ENCODE measurements at regions not wholly inside any gene's neighbourhood (a gene's known extent, or its start where the extent isn't known, plus 50 kb on each side); places are given as distances from the start of the nearest gene placed in this dataset.

DNA sequence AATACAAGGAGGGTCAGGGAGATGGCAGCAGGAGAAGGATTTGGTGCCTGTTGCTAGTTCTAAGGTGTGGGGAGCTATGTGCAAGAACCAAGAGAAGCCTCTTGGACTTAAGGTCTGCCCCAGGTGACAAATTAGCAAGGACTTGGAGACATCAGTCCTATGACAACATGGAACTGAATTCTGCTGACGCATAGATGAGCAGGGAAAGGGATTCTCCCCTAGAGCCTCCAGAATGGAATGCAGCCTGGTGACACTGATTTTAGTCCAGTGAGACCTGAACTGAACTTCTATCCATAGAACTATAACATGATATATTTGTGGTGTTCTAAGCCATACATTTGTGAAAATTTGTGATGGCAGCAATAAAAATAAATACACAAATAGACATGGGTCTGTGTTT is 215.6 kb downstream of the ESM1 start:
- no peak for DNase-seq

DNA sequence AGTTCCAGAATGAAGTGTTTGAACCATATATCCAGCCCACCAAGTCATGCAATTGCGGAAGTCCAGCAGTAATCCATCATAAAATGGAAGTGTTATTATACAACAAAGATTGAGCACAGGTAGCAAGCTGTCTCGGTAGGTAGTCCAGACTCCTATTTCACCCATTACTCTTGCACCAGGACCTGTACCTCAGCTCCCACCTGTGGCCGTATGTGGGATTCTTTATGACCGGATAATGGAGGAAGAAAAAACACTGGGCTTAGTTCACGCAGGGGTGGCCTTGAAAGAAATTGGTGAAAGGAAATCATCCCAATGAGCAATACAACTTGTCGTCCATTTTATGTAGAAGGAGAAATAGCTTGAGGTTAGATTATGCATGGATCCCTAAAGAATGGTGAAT is 216.3 kb downstream of the ESM1 start:
- DNase-seq: no peak

DNA sequence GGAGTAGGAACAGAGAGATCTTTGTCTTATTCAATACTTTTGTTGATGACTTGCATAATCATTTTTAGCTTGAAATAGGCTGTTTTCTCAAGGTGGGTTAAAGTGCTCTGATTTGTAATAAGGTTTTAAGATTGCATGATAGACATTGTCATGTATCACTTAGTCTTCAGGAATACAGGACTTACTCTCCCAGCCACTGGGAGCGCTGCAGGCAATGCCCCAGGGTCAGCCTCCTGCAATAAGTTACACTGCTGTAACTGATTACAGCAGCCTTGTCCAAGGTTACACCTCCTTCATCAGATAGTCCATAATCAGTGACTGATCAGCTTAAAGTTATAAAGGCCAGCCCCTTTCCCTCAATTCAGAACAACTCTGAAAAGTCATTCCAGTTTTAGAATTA is 218.6 kb downstream of the ESM1 start:
- DNase-seq: no peak

DNA sequence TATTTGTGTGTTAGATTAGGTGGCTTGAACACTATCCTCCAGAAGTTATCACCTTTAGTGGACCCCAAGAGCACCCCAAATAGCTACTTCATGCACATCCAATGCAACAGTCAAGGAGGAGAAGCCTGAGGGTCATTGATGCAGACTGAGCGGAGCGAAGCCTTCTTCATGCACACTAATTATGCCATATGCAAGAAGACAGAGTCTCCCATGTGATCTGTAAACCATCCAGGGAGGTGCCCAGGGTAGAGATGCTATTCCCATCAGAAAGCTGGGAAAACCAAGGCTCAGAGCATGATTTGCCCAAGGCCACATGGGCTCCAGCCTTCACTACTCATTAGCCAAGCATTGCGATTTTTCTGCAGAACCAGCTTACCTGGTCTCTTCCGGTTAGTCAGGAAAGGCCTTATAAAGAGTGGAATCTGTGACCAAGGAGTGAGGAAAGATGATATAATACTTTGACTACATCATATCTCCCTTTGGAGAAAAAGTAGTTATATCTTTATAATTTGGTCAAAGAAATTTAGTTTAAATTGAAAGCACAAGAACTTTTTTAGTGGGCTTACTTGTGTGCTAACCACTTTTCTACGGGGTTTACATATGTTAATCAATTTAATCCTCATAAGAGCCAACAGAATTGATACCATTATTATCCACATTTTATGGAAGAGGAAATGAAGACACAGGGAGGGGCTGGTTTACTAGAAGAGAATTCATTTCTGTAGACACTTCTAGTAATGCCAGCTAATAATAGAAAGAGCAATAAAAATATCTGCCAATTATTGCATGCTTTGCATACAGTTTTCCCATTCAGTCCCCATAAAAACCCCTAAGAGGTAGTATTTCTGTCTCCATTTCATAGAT is 220.0 kb downstream of the ESM1 start:
- DNase-seq: no peak

DNA sequence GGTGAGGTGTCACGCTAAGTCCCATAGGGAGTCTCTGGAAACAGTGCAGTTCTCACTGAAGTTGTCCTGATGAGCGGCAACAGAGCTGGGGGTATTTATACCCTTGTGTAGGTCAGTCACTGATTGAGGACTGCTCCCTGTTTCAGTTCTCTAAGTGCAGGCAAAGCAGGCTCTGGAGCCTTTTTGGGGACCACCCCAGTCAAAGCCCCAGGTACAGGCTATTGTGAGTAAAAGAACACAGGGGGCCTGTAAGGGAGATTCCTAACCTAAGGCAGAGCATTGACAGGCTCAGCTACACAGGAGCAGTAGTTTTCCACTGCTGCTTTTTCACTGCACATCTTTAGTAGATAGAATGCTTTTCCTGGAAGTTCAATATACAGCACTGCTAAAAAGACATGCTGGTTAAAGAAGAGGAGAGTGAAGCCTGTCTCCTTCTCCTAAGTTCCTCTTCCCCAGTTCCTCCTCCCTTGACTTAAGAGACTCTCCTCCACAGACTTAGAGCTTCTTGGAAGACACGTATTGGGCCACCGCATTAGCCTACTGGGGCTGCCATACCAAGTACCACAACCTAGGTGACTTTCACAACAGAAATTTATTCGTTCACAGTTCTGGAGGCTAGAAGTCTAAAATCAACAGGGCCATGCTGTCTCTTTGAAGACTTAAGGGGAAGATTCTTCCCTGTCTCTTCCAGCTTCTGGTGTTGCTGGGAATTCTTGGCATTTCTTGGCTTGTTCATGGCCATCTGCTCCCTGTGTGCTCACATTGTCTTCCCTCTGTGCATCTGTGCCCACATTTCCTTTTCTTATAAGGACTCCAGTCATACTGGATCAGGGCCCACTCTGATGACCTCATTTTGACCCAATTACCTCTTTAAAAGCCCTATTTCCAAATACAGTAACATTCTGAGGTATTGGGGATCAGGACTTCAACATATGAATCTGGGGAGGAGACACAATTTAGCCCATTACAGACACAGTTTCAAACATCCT is 221.0 kb downstream of the ESM1 start:
- no peak for DNase-seq

DNA sequence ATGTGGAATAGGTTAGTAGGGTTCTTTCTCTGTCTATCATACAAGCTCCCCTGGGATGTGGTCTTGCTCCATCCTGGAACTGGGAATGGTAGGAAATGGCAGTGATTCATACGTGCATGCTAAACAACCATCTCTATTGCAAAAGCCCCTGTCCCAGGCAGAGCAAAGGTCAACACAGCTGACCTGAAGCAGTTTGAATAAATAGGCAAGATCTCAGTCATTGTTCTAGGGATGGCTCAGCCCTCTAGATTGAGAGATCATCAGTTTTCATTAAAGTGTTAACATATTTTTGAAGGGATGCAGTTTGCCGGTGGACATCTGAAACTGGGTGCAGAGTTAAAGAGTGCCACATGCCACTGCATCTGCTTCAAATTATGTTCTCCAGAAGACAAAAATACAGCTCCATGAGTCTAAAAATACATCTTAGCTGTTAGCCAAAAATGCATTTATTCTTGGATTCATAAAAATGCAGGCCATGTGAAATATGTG is 224.1 kb downstream of the ESM1 start:
- no peak for DNase-seq

DNA sequence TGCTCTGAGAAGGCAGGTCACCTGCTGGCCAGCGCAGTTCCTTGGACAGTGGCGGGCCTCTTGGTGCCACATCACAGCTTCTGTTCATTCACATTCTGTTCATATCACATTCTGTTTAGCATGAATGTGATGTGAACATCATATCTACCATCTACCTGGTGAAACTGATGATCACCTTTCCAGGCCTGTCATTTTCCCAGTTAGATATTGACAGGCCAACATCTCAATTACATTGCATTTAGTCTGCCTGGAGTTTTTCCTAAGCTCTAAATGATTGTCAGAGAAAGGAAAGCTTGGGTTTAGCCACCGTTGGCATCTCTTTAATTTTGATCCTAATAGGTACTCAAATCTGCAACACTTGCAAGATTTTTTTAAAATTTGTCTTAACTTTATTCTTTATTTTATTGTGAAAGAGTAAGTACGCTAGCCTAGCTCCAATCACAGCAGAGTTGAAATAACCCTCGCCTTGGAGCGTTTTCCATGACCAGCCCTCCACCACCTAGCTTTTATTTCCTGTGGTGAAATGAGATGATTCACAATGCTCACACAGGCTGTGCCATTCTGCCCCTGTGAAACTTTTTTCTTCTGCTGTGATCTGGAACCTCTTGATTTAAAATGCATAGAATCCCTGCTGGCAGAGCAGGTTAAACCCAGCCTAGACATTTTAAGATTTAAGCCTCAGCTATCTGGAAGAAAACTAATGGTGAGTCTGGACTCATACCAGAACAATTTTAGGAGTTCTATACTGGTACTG is 225.0 kb downstream of the ESM1 start:
- DNase-seq: no peak

DNA sequence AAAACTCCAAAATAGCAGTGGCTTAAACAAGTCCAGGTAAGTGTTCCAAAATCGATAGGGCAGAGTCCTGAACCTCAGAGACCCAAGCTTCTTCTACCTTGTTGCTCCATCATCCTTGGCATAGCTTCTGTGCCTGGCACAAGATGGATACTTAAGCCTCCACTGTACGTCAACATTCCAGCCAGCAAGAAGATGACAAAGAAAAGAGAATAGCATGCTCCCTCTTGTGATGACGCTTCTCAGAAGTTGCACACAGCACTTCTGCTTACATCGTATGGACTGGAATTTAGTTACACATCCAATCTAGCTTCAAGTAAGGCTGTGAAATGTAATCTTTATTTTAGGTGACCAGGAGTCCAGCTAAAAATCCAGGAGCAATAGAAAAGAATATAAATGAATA is 227.4 kb downstream of the ESM1 start:
- DNase-seq: no peak

DNA sequence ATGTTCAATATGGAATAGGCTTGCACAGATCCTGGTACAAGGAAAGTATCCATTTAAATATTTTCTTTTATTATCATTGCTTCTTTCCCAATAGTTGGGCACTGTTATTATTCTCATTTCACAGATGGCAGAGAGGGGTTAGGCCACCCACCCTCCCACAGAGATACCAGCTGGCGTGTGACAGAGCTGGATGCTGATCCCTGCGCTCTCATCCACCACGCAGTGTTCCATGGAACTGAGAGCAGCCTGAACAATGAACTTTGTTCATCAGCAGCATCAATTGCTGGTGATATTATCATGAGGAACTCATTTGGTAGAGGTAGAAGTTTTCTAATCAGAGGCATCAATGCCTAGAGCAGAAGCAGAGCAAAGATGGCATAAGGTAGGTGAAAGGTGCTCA is 227.9 kb downstream of the ESM1 start:
- no peak for DNase-seq

DNA sequence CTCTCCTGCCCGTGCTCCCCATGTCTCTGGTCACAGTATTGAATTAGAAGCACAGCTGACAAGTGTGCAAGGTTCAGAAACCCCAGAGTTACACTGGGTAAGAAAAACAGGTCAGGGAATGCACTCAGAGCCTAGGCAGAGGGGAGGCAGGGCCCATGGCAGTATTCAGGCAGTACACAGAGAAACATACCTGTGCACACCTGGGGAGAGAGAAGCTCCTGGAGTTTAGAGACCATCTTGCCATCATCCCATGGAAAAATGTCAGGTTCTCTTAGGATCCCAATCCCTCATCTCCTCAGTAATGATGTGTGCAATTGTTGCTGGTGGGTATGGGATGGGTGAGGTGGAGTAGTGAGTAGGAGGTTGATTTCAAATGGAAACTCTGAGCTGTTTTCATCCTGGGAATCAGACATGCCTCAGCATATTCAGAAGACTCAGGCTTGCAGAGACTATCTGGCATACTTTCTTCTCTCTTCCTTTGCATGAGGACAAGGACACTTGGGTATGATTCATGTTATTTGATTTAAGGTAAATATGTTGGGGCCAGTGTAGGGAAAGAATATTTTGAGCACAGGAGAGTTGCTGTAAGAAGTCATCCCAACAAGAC is 228.5 kb downstream of the ESM1 start:
- no peak for DNase-seq

DNA sequence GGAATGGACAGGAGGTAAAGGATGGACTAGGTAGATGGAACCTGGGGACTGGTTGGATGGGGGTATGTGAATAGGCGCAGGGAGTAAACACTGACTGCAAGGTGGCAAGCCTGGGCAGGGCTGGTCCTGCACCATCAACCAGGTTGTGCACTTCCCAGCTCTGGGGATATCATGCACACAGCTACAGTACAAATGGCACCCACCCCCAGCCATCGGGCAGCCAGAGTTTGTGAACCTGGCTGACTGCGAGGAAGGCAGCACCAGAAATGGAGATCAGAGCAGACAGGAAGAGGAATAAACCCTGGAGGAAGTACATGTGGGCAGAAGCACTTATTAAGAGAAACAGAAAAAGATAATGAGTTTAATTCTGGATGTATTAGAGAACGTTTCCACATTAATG is 229.1 kb downstream of the ESM1 start:
- no peak for DNase-seq

DNA sequence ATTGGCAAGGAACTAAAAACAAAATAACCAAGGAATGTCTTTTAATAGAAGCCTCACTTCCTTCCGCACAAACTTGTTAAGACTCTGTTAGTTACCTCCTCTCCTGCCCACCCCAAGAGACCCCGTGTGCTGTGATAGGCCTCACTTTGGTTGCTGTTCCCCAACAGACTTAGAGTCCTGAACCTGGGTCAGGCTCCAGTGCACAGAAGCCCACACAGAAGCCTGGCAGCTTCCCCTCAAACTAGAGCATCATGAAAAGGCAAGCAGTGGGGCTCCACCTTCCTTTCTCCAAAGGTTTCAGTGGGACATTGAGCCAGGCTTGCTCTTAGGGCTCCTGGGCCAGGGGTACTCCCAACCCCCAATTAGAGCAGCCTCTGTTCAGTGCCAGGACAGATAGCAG is 230.5 kb downstream of the ESM1 start:
- DNase-seq: no peak

DNA sequence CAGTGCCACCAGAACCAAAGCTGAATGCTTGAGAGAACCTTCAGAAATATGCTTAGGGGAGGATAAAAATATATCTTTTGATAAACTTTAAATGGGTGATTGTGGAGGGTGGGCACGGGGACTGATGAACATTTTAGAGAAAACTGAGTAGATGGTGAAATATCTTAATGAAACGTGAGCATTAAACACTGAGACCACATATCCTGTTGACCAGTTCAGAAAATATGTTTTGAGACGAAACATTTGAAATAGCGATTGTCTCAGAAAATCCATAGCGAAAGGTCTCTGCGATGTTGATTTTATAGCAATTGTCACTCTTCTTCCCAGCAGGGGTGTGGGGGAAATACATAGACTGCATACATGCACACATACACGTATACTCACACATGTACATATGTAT is 231.0 kb downstream of the ESM1 start:
- no peak for DNase-seq

DNA sequence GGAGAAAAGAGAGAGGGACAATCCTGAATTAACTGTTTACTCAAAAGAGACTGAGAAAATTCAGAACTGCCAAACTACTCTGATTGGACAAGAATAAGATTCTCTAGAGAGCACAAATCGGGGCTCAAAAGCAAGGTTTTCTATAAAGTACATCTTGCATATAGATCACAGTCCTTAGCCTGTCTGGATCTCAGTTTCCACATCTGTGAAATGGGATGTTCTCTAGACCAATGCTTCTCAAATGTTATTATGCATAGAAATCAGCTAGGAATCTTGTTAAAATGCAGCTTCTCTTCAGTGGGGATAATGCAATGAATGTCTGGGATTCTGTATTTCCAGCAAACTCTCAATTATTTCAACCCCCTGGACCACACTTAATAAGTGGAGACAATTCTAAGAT is 231.6 kb downstream of the ESM1 start:
- DNase-seq: no peak

DNA sequence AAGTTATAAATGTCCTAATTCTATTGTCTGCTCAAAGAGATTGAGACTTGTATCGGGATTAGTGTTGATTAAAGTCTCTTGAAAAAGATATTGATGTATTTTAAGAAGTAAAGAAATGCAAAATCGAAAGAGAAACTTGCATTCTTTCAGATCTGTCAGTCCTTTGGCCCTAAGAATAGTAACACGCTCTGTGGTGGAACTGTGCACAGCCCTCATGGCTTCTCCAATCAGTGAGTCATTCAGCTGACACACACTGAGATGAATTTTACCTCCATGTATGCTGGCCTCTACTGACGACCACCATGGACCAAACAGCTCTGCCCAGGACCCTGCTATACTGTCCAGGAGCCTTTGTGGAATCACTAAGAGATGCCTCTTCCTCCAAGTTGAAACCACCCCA is 232.4 kb downstream of the ESM1 start:
- DNase-seq: no peak

DNA sequence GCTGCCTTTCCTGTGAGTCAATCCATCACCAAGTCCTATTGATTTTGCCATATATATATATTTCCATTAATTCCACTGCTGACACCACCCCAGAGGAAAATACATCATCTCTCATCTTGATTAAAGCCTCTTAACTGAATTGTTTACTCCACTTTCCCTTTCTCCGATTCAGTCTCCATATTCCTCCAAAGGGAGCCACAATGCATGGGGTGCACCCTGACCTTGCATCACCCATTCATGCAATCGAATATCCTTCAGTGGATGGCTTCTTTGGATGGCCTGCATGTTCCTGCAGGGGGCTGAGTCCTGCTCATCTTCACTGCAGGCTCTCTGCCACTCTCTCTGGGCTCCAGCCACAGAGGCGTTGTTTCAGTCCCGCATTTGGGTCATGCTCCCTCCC is 231.0 kb downstream of the SNX18 start:
- DNase-seq: no peak

DNA sequence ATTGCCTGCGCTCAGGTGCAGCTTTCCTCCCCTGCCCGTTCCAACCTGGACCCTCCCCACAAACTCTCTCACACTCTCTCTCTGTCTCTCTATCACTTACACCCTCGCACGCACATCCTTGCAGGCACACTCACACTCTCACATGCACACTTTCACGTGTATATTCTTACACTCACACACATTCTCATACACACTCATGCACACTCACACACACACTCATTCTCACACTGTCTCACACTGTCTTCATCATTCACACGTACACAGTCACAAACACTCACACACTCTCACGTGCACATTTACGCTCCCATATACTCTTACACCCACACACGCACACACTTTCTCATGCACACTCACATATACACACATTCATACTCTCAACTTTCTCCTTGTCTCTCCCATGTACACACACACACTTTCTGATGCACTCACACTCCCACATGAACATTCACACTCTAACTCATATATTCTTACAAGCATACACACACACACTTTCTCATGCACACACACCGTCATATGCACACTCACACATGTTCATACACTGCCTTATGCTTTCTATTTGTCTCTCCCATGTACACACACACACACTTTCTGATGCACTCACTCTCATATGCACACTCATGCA is 229.3 kb downstream of the SNX18 start:
- DNase-seq: no peak

DNA sequence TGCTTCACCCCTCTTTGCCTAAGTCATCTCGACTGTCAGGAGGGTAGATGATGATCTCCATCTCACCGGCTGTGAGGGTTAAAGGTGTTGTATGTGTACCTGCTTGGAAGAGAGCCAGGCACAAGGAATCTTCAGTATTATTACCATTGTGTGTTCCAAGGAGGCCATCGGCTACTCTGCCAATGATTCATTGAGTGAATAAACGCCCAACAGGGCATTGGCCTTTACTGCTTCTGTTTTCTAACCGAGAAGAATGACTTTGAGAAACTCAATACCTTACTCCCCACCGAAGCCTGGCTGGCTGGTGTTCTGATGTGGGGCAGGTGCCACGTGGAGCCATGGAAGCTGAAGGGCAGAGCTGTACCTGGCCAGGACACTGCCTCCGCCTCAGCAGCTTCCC is 228.8 kb downstream of the SNX18 start:
- no peak for DNase-seq

DNA sequence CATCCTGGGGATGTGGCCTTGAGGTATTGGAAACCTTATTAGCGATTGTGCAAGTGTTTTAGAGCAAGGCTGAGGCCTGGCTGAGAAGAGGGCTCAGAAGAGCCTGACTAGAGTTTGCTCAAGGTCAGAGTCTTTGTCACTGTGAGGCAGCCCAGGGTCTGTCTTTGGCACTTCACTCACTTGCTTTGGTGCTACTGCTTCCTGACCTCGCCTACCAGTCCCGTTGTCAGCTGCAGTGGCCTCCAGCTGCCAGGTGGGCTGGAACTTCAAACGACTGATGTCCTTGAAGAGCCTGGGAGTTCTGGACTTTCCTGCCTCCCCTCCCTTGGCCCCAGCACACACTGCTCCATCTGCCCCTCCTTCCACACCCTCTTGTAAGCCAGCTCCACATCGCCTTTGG is 228.0 kb downstream of the SNX18 start:
- no peak for DNase-seq

DNA sequence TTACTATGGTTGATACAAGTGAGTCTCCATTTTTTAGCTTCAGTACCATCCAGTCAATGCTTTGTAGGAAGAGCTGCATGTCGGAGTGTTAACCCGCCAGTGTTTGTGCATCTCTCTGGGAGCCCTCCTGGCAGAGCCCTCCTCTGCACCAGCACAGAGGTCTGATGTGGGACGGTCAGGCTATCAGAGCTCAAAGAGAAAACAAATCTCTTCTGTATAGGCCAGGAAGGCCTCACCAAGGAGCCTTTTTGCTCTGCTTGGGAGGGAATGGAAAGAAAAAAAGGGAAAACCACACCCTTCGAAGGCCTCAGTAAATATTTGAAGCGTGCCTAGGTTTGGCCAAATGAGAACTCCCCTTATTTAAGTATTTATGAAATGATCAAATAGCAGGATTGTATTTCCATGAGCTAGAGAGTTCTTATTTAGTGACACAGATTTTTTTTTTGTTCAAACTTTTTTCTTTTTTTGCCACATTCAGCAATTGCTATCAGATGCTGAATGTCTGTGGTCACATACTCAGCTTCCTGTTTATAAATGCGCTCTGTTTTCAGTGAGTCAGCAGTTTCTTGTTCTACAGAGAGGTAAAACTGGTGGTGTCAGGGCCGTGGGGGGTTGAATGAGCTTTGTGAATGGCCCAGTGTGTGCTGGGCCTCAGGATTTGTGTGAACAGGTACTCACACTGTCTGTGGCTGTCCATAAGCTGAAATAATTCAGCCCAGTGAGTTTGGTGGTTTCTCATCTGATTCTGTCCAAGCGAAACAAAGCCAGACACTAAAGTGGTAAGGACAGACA is 226.6 kb downstream of the SNX18 start:
- DNase-seq: peak; percentile 69

DNA sequence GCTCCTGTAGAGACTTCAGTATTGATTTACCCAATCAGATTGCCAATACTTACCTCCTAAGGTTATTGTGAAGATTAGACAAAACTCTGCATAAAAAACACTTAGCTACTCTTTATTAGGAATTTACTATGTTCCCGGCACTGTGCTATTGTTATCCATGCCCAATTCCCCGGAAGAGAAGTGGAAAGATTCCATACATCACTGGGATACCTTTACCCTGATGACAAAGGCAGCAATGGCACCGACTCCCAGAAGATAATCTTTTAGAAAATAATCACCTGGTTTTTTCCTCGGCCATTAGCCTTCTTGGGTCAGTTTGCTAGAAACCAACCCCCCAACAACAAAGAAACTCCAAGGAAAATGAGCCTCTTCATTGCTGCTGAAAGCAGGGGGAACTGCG is 226.0 kb downstream of the SNX18 start:
- DNase-seq: no peak

Measured in tongue (tissue), 1 donor.